OCI-LY7 (cell line): ENCODE measurements at regions not wholly inside any gene's neighbourhood (a gene's known extent, or its start where the extent isn't known, plus 50 kb on each side); places are given as distances from the start of the nearest gene placed in this dataset.

Experiments used
- BruUV-seq: library from RNA; stranded (reverse); fragments of 400-500 nt; replicated peaks from 2 replicates; lab custom pipeline; 2021; lab: Mats Ljungman, UMichigan
- CTCF ChIA-PET: fragments of 300-600 bp; sonication (Branson Sonifier 250); formaldehyde crosslinking; loops from one replicate; lab custom pipeline; 2022; ENCODE audit warnings: antibody characterized with exemption; ENCODE audit not compliant: unreplicated experiment; lab: Charles Lee
- POLR2A ChIA-PET: fragments of 300-600 bp; sonication (Branson Sonifier 250); formaldehyde crosslinking; loops from one replicate; lab custom pipeline; 2022; ENCODE audit warnings: antibody characterized with exemption; lab: Charles Lee
- DNase-seq: peaks from one replicate; pipeline ENCODE4 v3.0.0-alpha.2; 2015; ENCODE audit warnings: low spot score
- H2AFZ ChIP-seq: fragments of 200-600 bp; sonication (generic), shearing (Covaris generic); 2 replicates; pipeline ENCODE4 v1.6.1; 2014; ENCODE audit warnings: mild to moderate bottlenecking, antibody characterized with exemption, low read length, moderate library complexity
- H3K27ac ChIP-seq: fragments of 200-600 bp; sonication (generic); 2 replicates; pipeline ENCODE4 v1.5.1; 2014; ENCODE audit warnings: mixed run types, low read depth, mild to moderate bottlenecking, moderate library complexity, low read length, inconsistent platforms; ENCODE audit not compliant: poor library complexity, severe bottlenecking
- H3K36me3 ChIP-seq: fragments of 200-600 bp; sonication (generic); 2 replicates; pipeline ENCODE4 v1.6.1; 2014; ENCODE audit warnings: mild to moderate bottlenecking, antibody characterized with exemption, low read length, moderate library complexity, mixed read lengths; ENCODE audit not compliant: insufficient read depth
- H3K4me1 ChIP-seq: fragments of 200-600 bp; sonication (generic); 2 replicates; pipeline ENCODE4 v1.5.1; 2014; ENCODE audit warnings: mild to moderate bottlenecking, low read length; ENCODE audit not compliant: insufficient read depth, poor library complexity, severe bottlenecking
- H3K4me2 ChIP-seq: fragments of 200-600 bp; sonication (generic); 2 replicates; pipeline ENCODE4 v1.6.1; 2014; ENCODE audit warnings: mild to moderate bottlenecking, low read length
- H3K4me3 ChIP-seq: fragments of 200-600 bp; sonication (generic); 2 replicates; pipeline ENCODE4 v1.5.1; 2014; ENCODE audit warnings: mild to moderate bottlenecking, low read depth, low read length; ENCODE audit not compliant: poor library complexity, severe bottlenecking
- H3K79me2 ChIP-seq: fragments of 200-600 bp; sonication (generic); 2 replicates; pipeline ENCODE4 v1.6.1; 2016; ENCODE audit warnings: low read depth, mild to moderate bottlenecking, low read length, moderate library complexity, mixed read lengths; ENCODE audit not compliant: insufficient read depth
- H3K9me2 ChIP-seq: fragments of 200-600 bp; sonication (generic); 2 replicates; pipeline ENCODE4 v1.6.1; 2016; ENCODE audit warnings: mild to moderate bottlenecking, low read length, mixed read lengths; ENCODE audit not compliant: insufficient read depth
- H3K9me3 ChIP-seq: fragments of 200-600 bp; sonication (generic); 2 replicates; pipeline ENCODE4 v1.6.1; 2014; ENCODE audit warnings: mild to moderate bottlenecking, mixed run types, low read length, mixed read lengths
- H4K20me1 ChIP-seq: fragments of 200-600 bp; sonication (generic); 2 replicates; pipeline ENCODE4 v1.6.1; 2014; ENCODE audit warnings: mild to moderate bottlenecking, antibody characterized with exemption, low read length, moderate library complexity, mixed read lengths; ENCODE audit not compliant: insufficient read depth
- CTCF ChIP-seq: fragments of 200-600 bp; sonication (generic); conservative IDR thresholded peaks from 2 replicates; pipeline ENCODE4 v1.5.1; 2014; ENCODE audit warnings: mild to moderate bottlenecking, antibody characterized with exemption, low read length, moderate library complexity, mixed read lengths
- EZH2phosphoT487 ChIP-seq: fragments of 200-600 bp; sonication (generic); IDR thresholded peaks from 2 replicates; pipeline ENCODE4 v1.6.1; 2018; ENCODE audit warnings: low read depth, borderline replicate concordance, mild to moderate bottlenecking, mixed run types, antibody characterized with exemption, low read length, moderate library complexity, mixed read lengths
- intact Hi-C: fragments of 100-400 bp; cut with micrococcal nuclease; formaldehyde crosslinking; loops from one replicate; pipeline ENCODE4 v1.10.0; 2022; ENCODE audit not compliant: unreplicated experiment

GRCh38 chr22:47355776-47356510, 593.5 kb downstream of the TBC1D22A start:
- no TSS peak for BruUV-seq
- ChIA-PET POLR2A (no interaction called here), CTCF (no interaction called here)
- H3K4me3 ChIP-seq: no peak overlapping the region
- no peaks in the 10 kb centered on the region for H3K9me3 ChIP-seq
- H3K4me1 ChIP-seq: no peaks in the 10 kb centered on the region
- no peak for DNase-seq
- no peak overlapping the region for H2AFZ ChIP-seq
- H3K9me2 ChIP-seq: no peaks in the 10 kb centered on the region
- intact Hi-C loops: no loop called here
- no peaks in the 10 kb centered on the region for H3K36me3 ChIP-seq
- no peaks in the 10 kb centered on the region for H4K20me1 ChIP-seq
- H3K79me2 ChIP-seq: no peaks in the 10 kb centered on the region
- H3K27ac ChIP-seq: no peak overlapping the region
- no peak overlapping the region for H3K4me2 ChIP-seq
- no peak for TF ChIP-seq EZH2phosphoT487
- no peak for TF ChIP-seq CTCF

GRCh38 chr22:47355388-47355725, 592.9 kb downstream of the TBC1D22A start:
- Histone ChIP-seq H3K9me2 (no peaks in the 10 kb centered on the region), H3K4me1 (no peaks in the 10 kb centered on the region), H3K79me2 (no peaks in the 10 kb centered on the region), H3K36me3 (no peaks in the 10 kb centered on the region), H4K20me1 (no peaks in the 10 kb centered on the region), H3K27ac (no peak overlapping the region), H3K4me2 (no peak overlapping the region), H3K9me3 (no peaks in the 10 kb centered on the region), H2AFZ (no peak overlapping the region), H3K4me3 (no peak overlapping the region)
- no peak for DNase-seq
- POLR2A ChIA-PET: no interaction called here
- TF ChIP-seq EZH2phosphoT487 (no peak), CTCF (no peak)
- CTCF ChIA-PET: no interaction called here
- intact Hi-C loops: no loop called here
- no TSS peak for BruUV-seq

- no peak for DNase-seq
- Histone ChIP-seq H4K20me1 (no peaks in the 10 kb centered on the region), H3K36me3 (no peaks in the 10 kb centered on the region), H2AFZ (no peak overlapping the region), H3K9me2 (no peaks in the 10 kb centered on the region), H3K4me2 (no peak overlapping the region), H3K4me1 (no peaks in the 10 kb centered on the region), H3K4me3 (no peak overlapping the region), H3K27ac (no peak overlapping the region), H3K79me2 (no peaks in the 10 kb centered on the region), H3K9me3 (no peaks in the 10 kb centered on the region)
- CTCF ChIA-PET: no interaction called here
- POLR2A ChIA-PET: no interaction called here
- intact Hi-C loops: no loop called here
- no TSS peak for BruUV-seq
- no peak for TF ChIP-seq EZH2phosphoT487
- no peak for TF ChIP-seq CTCF
These were observed 592.4 kb downstream of the TBC1D22A start for GRCh38 chr22:47354668-47355387.
